Sigmoid colon (tissue), 6 donors: ENCODE measurements at regions not wholly inside any gene's neighbourhood (a gene's known extent, or its start where the extent isn't known, plus 50 kb on each side); places are given as distances from the start of the nearest gene placed in this dataset.

Experiments used
- DNase-seq: peaks from one replicate; pipeline ENCODE4 v3.0.0-alpha.2; 2019
- H3K27ac ChIP-seq, 4 donors: fragments of 200-600 bp; sonication (generic); one replicate each; pipeline ENCODE4 v1.5.1; 2016 to 2019; ENCODE audit warnings: mild to moderate bottlenecking in 1 of 4
- H3K27me3 ChIP-seq, 3 donors: fragments of 200-600 bp; sonication (generic); one replicate each; pipeline ENCODE4 v1.5.1; 2019; ENCODE audit warnings: mild to moderate bottlenecking in 1 of 3
- H3K36me3 ChIP-seq, 4 donors: fragments of 200-600 bp; sonication (generic); one replicate each; pipeline ENCODE4 v1.5.1; 2016 to 2019
- H3K4me1 ChIP-seq, 4 donors: fragments of 200-600 bp; sonication (generic); one replicate each; pipeline ENCODE4 v1.5.1; 2017 to 2019
- H3K4me3 ChIP-seq, 4 donors: fragments of 200-600 bp; sonication (generic); one replicate each; pipeline ENCODE4 v1.5.1; 2017 to 2019; ENCODE audit warnings: mild to moderate bottlenecking in 2 of 4, moderate library complexity in 1 of 4
- H3K9me3 ChIP-seq, 4 donors: fragments of 200-600 bp in 3 of 4; sonication (generic) in 3 of 4; one replicate each; pipeline versions ENCODE4 v1.5.1 to v1.6.1; 2013 to 2019
- CTCF ChIP-seq, 4 experiments: fragments of 450-650 bp in 3 of 4; fragments of 200-600 bp in 1 of 4; IDR thresholded peaks; one replicate each; pipeline ENCODE4 v1.5.1; 2016 to 2019; ENCODE audit warnings: antibody characterized with exemption in 4 of 4, mild to moderate bottlenecking in 3 of 4, moderate library complexity in 2 of 4
- EP300 ChIP-seq, 4 donors: sonication (generic); formaldehyde crosslinking; IDR thresholded peaks; one replicate each; pipeline ENCODE4 v1.6.1; 2017; ENCODE audit warnings: antibody characterized with exemption in 4 of 4
- POLR2A ChIP-seq, 2 donors: fragments of 450-650 bp; IDR thresholded peaks; one replicate each; pipeline ENCODE4 v1.6.1; 2016; ENCODE audit warnings: antibody characterized with exemption in 2 of 2, mild to moderate bottlenecking in 2 of 2, moderate library complexity in 2 of 2
- POLR2AphosphoS5 ChIP-seq, 4 donors: sonication (generic); formaldehyde crosslinking; IDR thresholded peaks; one replicate each; pipeline ENCODE4 v1.6.1; 2017; ENCODE audit warnings: antibody characterized with exemption in 4 of 4
- WGBS, 2 donors: extraction: QIAGEN DNeasy Blood & Tissue Kit; methylation state at CpG; one replicate each; pipeline ENCODE4 v1.1.7; 2013; 5-methylcytosine and 5-hydroxymethylcytosine counted together
- intact Hi-C: fragments of 100-400 bp; cut with DNase I; formaldehyde crosslinking; loops from one replicate; pipeline ENCODE4 v1.15.1; 2023
- donor health status: healthy with polysubstance abuse.
- donor health status: healthy.

DNA sequence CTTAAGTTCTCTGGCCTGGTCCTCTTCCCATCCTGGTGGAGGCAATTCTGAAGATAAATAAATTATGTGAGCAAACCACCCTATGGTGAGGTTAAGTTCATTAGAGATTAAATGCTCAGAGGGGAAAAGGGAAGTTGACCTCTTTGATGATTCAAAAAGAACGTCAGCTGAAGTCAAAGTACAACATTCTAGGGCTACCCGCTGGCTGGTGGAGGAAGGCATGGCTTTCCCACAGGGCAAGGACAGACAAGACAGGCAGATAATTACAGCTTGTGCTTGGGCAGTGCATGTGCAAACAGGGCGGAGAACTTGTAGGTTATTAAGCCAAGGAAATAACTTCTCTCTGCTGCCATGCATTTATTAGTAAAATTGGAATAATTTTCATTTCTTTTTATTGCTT, 91.0 kb upstream of the SLC24A3 start:
- intact Hi-C loops = no loop called here
- TF ChIP-seq CTCF (IDR thresholded peaks at IDR 0.05) (no peak), POLR2AphosphoS5 (IDR thresholded peaks at IDR 0.05) (no peak), POLR2A (IDR thresholded peaks at IDR 0.05) (no peak), EP300 (IDR thresholded peaks at IDR 0.05) (no peak)
- H3K27ac ChIP-seq = peak overlapping the region in 2 of 4 donors; percentile 48 to 71
- peaks cover 0 to 36% (median 27%) of the 10 kb centered on the region in 4 donors for H3K4me1 ChIP-seq
- 16 to 53% methylated on average over 3 of the region's 3 CpGs for WGBS, 2 donors
- H3K27me3 ChIP-seq = no peaks in the 10 kb centered on the region
- H3K9me3 ChIP-seq = no peaks in the 10 kb centered on the region
- H3K4me3 ChIP-seq = no peak overlapping the region
- H3K36me3 ChIP-seq = no peaks in the 10 kb centered on the region
- no peak for DNase-seq

GRCh38 chr20:19121916-19122315, 90.5 kb upstream of the SLC24A3 start:
- no peaks in the 10 kb centered on the region for H3K36me3 ChIP-seq
- intact Hi-C loops = no loop called here
- no peak overlapping the region for H3K4me3 ChIP-seq
- no peaks in the 10 kb centered on the region for H3K9me3 ChIP-seq
- H3K27ac ChIP-seq = no peak overlapping the region
- TF ChIP-seq POLR2AphosphoS5 (IDR thresholded peaks at IDR 0.05) = no peak
- TF ChIP-seq CTCF (IDR thresholded peaks at IDR 0.05) = no peak
- no peak for TF ChIP-seq EP300 (IDR thresholded peaks at IDR 0.05)
- TF ChIP-seq POLR2A (IDR thresholded peaks at IDR 0.05) = no peak
- peaks cover 0 to 39% (median 27%) of the 10 kb centered on the region in 4 donors for H3K4me1 ChIP-seq
- no peaks in the 10 kb centered on the region for H3K27me3 ChIP-seq
- no peak for DNase-seq

- H3K4me3 ChIP-seq = no peak overlapping the region
Measured at GRCh38 chr20:19122395-19122794, 90.0 kb upstream of the SLC24A3 start.

GRCh38 chr20:19125508-19125907, 86.9 kb upstream of the SLC24A3 start:
- H3K4me3 ChIP-seq = no peak overlapping the region
- H3K9me3 ChIP-seq = no peaks in the 10 kb centered on the region
- peak in 3 of 4 donors; percentile 37 to 60 (median 40) for TF ChIP-seq POLR2AphosphoS5 (IDR thresholded peaks at IDR 0.05)
- no peak for TF ChIP-seq POLR2A (IDR thresholded peaks at IDR 0.05)
- TF ChIP-seq EP300 (IDR thresholded peaks at IDR 0.05) = no peak
- TF ChIP-seq CTCF (IDR thresholded peaks at IDR 0.05) = no peak
- no peak for DNase-seq
- 86 to 89% methylated on average over 1 of the region's 1 CpG for WGBS, 2 donors
- no peaks in the 10 kb centered on the region for H3K27me3 ChIP-seq
- peaks cover 0 to 44% (median 23%) of the 10 kb centered on the region in 4 donors for H3K4me1 ChIP-seq
- H3K27ac ChIP-seq = peak overlapping the region in 2 of 4 donors; percentile 16 to 23
- no peaks in the 10 kb centered on the region for H3K36me3 ChIP-seq
- intact Hi-C loops = no loop called here

More at GRCh38 chr20:19122395-19122794, 90.0 kb upstream of the SLC24A3 start:
- Histone ChIP-seq H3K27me3 (no peaks in the 10 kb centered on the region), H3K36me3 (no peaks in the 10 kb centered on the region), H3K4me1 (peaks cover 0 to 39% (median 27%) of the 10 kb centered on the region in 4 donors), H3K9me3 (no peaks in the 10 kb centered on the region), H3K27ac (no peak overlapping the region)
- intact Hi-C loops = no loop called here
- TF ChIP-seq POLR2AphosphoS5 (IDR thresholded peaks at IDR 0.05) (no peak), POLR2A (IDR thresholded peaks at IDR 0.05) (no peak), EP300 (IDR thresholded peaks at IDR 0.05) (no peak), CTCF (IDR thresholded peaks at IDR 0.05) (no peak)
- no peak for DNase-seq

DNA sequence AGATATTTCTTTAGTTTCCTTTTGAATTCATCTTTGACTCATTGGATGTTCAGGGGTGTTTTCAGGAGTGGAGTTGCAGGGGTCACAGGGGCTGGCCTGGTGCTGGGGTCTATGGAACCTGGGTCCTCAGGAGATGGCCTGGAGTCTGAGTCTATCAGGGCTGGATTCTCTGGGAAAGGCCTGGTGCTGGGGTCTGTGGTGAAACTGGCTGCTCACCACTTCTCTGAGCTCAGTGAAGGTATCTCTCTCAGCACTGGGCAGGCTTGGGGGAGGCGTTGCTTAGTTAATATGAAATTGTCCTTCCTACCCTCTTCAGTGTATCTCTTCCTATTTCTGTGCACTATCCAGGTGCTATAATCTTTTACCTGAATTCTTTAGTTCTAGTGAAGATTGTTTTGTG, 83.1 kb upstream of the SLC24A3 start:
- TF ChIP-seq POLR2A (IDR thresholded peaks at IDR 0.05) (no peak), EP300 (IDR thresholded peaks at IDR 0.05) (no peak), CTCF (IDR thresholded peaks at IDR 0.05) (no peak), POLR2AphosphoS5 (IDR thresholded peaks at IDR 0.05) (no peak)
- no peak overlapping the region for H3K4me3 ChIP-seq
- peak overlapping the region in 2 of 4 donors; percentile 49 to 57 for H3K27ac ChIP-seq
- no peaks in the 10 kb centered on the region for H3K27me3 ChIP-seq
- H3K9me3 ChIP-seq = no peaks in the 10 kb centered on the region
- WGBS, 2 donors = 74 to 83% methylated on average over 1 of the region's 1 CpG
- no peak for DNase-seq
- intact Hi-C loops = no loop called here
- no peaks in the 10 kb centered on the region for H3K36me3 ChIP-seq
- peaks cover 0 to 34% (median 12%) of the 10 kb centered on the region in 4 donors for H3K4me1 ChIP-seq
